Esophagus muscularis mucosa (tissue), 4 donors: ENCODE measurements at regions not wholly inside any gene's neighbourhood (a gene's known extent, or its start where the extent isn't known, plus 50 kb on each side); places are given as distances from the start of the nearest gene placed in this dataset.

Experiments
- CTCF ChIP-seq, 3 experiments: fragments of 200-600 bp in 2 of 3; fragments of 450-650 bp in 1 of 3; sonication (generic) in 2 of 3; IDR thresholded peaks; one replicate each; pipeline ENCODE4 v1.5.1; 2017 to 2019; ENCODE audit warnings: antibody characterized with exemption in 3 of 3, mild to moderate bottlenecking in 2 of 3, moderate library complexity in 1 of 3
- EP300 ChIP-seq: sonication (generic); formaldehyde crosslinking; IDR thresholded peaks from one replicate; pipeline ENCODE4 v1.6.1; 2017; ENCODE audit warnings: antibody characterized with exemption
- POLR2A ChIP-seq: fragments of 450-650 bp; IDR thresholded peaks from one replicate; pipeline ENCODE4 v1.6.1; 2017; ENCODE audit warnings: antibody characterized with exemption, moderate library complexity, mild to moderate bottlenecking, low read depth
- POLR2AphosphoS5 ChIP-seq, 2 donors: sonication (generic); formaldehyde crosslinking; IDR thresholded peaks; one replicate each; pipeline ENCODE4 v1.6.1; 2017; ENCODE audit warnings: antibody characterized with exemption in 2 of 2

GRCh38 chr2:221808488-221808887 is 236.4 kb upstream of the EPHA4 start:
- TF ChIP-seq CTCF (IDR thresholded peaks at IDR 0.05) (no peak), POLR2AphosphoS5 (IDR thresholded peaks at IDR 0.05) (no peak), POLR2A (no peak), EP300 (no peak)
